ENCODE measurements at regions not wholly inside any gene's neighbourhood (a gene's known extent, or its start where the extent isn't known, plus 50 kb on each side); places are given as distances from the start of the nearest gene placed in this dataset.

DNA sequence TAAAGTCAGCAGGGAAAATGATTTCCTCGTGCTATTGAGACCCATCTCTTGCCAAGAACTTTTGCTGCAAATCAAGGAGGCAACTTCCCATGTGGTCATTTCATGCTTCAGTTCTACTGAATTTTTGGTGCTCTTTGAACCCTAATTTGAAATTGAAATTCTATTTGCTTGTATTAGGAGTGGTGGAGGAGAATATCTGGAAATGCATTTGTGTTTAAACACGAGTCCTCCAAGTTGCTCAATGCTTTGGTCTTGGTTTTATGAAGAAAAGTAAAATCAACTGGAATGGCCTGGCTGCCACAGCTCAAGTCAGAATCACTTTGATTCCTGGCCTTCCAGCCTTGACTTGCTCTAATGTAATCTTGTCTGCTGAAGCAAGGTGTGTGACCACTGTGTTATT, 613.2 kb downstream of the TLE1 start:
- H3K4me3 ChIP-seq (ENCODE audit: low read length): no peak overlapping the region
- Mint-ChIP-seq H3K27ac (no peak overlapping the region), H3K9me3 (peaks cover 3% of the 10 kb centered on the region), H3K27me3 (no peaks in the 10 kb centered on the region), H3K4me1 (ENCODE audit: low read depth) (no peaks in the 10 kb centered on the region), H3K4me3 (no peak overlapping the region), H3K36me3 (ENCODE audit: low read depth) (no peaks in the 10 kb centered on the region)
- H3K4me1 ChIP-seq (ENCODE audit: insufficient read depth, low read length): no peaks in the 10 kb centered on the region
- intact Hi-C loops (cut with DNase I, micrococcal nuclease): no loop called here
- CTCF ChIA-PET: no interaction called here
- no peak for DNase-seq
- no peak for ATAC-seq (ENCODE audit: poor library complexity)
- H3K36me3 ChIP-seq (ENCODE audit: insufficient read depth, low read length): no peaks in the 10 kb centered on the region
- no peak overlapping the region for H3K27ac ChIP-seq (ENCODE audit: low read depth in 1 of 2, low read length in 2 of 2)
- POLR2A ChIA-PET: no interaction called here
- H3K27me3 ChIP-seq (ENCODE audit: control insufficient read depth in 1 of 2, insufficient read depth in 2 of 2, low read length in 2 of 2): no peaks in the 10 kb centered on the region
- TF ChIP-seq, protein P1, sequence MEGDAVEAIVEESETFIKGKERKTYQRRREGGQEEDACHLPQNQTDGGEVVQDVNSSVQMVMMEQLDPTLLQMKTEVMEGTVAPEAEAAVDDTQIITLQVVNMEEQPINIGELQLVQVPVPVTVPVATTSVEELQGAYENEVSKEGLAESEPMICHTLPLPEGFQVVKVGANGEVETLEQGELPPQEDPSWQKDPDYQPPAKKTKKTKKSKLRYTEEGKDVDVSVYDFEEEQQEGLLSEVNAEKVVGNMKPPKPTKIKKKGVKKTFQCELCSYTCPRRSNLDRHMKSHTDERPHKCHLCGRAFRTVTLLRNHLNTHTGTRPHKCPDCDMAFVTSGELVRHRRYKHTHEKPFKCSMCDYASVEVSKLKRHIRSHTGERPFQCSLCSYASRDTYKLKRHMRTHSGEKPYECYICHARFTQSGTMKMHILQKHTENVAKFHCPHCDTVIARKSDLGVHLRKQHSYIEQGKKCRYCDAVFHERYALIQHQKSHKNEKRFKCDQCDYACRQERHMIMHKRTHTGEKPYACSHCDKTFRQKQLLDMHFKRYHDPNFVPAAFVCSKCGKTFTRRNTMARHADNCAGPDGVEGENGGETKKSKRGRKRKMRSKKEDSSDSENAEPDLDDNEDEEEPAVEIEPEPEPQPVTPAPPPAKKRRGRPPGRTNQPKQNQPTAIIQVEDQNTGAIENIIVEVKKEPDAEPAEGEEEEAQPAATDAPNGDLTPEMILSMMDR (IDR thresholded peaks at IDR 0.05): no peak
- H3K9me3 ChIP-seq (ENCODE audit: control insufficient read depth in 1 of 2, insufficient read depth in 1 of 2, low read length in 2 of 2): no peaks in the 10 kb centered on the region

DNA sequence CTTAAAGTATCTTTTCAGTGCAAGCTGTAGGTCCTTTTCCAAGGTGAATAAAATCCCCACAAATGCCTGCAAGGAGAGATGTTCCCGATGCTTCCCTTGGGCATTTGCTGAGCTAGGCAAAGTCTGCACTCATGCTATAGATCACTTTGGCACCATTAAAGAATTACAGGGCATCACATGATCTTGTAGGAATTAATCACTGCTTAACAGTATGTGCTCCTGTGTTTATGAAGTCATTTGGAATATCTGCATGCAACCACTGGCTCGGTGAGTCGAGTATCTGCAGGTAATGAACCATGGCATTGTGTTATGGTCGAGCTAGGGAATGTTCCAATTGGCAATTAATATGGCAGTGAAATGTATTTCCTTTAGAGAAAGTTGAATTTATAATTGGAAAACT, 615.1 kb downstream of the TLE1 start:
- no peaks in the 10 kb centered on the region for H3K27me3 ChIP-seq (ENCODE audit: control insufficient read depth in 1 of 2, insufficient read depth in 2 of 2, low read length in 2 of 2)
- no peaks in the 10 kb centered on the region for H3K4me1 ChIP-seq (ENCODE audit: insufficient read depth, low read length)
- ATAC-seq (ENCODE audit: poor library complexity): no peak
- Mint-ChIP-seq H3K4me3 (no peak overlapping the region), H3K27ac (no peak overlapping the region), H3K36me3 (ENCODE audit: low read depth) (no peaks in the 10 kb centered on the region), H3K9me3 (peaks cover 3% of the 10 kb centered on the region), H3K27me3 (no peaks in the 10 kb centered on the region), H3K4me1 (ENCODE audit: low read depth) (no peaks in the 10 kb centered on the region)
- intact Hi-C loops (cut with DNase I, micrococcal nuclease): no loop called here
- ChIA-PET CTCF (no interaction called here), POLR2A (no interaction called here)
- peaks cover 0 to 4% of the 10 kb centered on the region in 2 experiments for H3K9me3 ChIP-seq (ENCODE audit: control insufficient read depth in 1 of 2, insufficient read depth in 1 of 2, low read length in 2 of 2)
- TF ChIP-seq, protein P1 (IDR thresholded peaks at IDR 0.05): no peak
- no peaks in the 10 kb centered on the region for H3K36me3 ChIP-seq (ENCODE audit: insufficient read depth, low read length)
- H3K27ac ChIP-seq (ENCODE audit: low read depth in 1 of 2, low read length in 2 of 2): no peak overlapping the region
- no peak for DNase-seq
- no peak overlapping the region for H3K4me3 ChIP-seq (ENCODE audit: low read length)

DNA sequence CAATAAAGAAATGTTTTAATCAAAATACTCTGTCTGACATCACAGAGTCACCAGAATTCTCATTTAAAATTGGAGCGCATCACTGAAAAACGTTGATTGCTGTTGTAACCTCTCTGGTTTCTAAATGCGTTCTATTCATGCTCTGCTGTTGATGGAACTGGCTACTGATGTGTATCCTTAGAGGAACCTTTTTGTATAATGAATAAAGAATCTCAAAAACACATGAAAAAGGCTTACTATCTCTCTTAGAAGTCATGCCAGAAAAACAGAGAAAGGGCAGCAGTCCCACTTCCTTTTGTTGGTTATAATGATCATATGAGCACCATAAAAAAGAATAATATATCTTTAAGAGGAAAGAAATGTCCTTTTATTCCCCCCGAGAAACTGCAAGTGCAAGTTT, 615.5 kb downstream of the TLE1 start:
- no peak overlapping the region for H3K4me3 Mint-ChIP-seq
- intact Hi-C loops (cut with DNase I, micrococcal nuclease): no loop called here
- DNase-seq (no peak), ATAC-seq (ENCODE audit: poor library complexity) (no peak)
- no peaks in the 10 kb centered on the region for H3K36me3 Mint-ChIP-seq (ENCODE audit: low read depth)
- H3K4me1 Mint-ChIP-seq (ENCODE audit: low read depth): no peaks in the 10 kb centered on the region
- H3K9me3 Mint-ChIP-seq: peaks cover 3% of the 10 kb centered on the region
- no peak overlapping the region for H3K27ac Mint-ChIP-seq
- no peaks in the 10 kb centered on the region for H3K36me3 ChIP-seq (ENCODE audit: insufficient read depth, low read length)
- H3K27ac ChIP-seq (ENCODE audit: low read depth in 1 of 2, low read length in 2 of 2): no peak overlapping the region
- H3K9me3 ChIP-seq (ENCODE audit: control insufficient read depth in 1 of 2, insufficient read depth in 1 of 2, low read length in 2 of 2): peaks cover 0 to 8% of the 10 kb centered on the region in 2 experiments
- TF ChIP-seq, protein P1 (IDR thresholded peaks at IDR 0.05): no peak
- H3K27me3 Mint-ChIP-seq: no peaks in the 10 kb centered on the region
- no peaks in the 10 kb centered on the region for H3K4me1 ChIP-seq (ENCODE audit: insufficient read depth, low read length)
- no peak overlapping the region for H3K4me3 ChIP-seq (ENCODE audit: low read length)
- CTCF ChIA-PET: no interaction called here
- POLR2A ChIA-PET: no interaction called here
- no peaks in the 10 kb centered on the region for H3K27me3 ChIP-seq (ENCODE audit: control insufficient read depth in 1 of 2, insufficient read depth in 2 of 2, low read length in 2 of 2)

All from CD4-positive, alpha-beta T cell (primary cell).